ENCODE measurements at regions not wholly inside any gene's neighbourhood (a gene's known extent, or its start where the extent isn't known, plus 50 kb on each side); places are given as distances from the start of the nearest gene placed in this dataset.

DNA sequence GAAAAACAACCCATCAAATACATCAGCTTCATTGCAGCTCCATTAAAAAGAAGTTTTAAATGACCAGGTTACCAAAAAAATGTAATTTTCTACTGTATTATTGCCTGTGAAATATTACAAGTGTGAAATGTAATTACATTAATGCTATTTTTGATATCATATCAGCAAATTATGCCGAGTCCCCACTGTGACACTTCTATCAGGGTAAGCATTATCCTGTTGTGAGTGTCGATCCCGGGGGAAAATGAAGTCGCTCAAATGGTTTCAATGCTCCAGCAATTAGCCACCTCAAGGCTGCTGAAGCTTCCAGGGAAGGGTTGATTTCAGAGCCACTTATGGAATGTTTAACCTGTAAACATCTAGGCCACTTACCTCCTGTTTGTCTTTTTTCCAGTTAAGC is 70.4 kb downstream of the RCN1 start:
- H3K27ac Mint-ChIP-seq = no peak overlapping the region
- intact Hi-C loops (cut with micrococcal nuclease) = no loop called here
- H3K9me3 Mint-ChIP-seq = no peaks in the 10 kb centered on the region
- peaks cover 5% of the 10 kb centered on the region for H3K27me3 Mint-ChIP-seq (ENCODE audit: low read depth)
- no peak overlapping the region for H3K4me3 Mint-ChIP-seq
- no peak for DNase-seq
- no peaks in the 10 kb centered on the region for H3K36me3 Mint-ChIP-seq (ENCODE audit: low read depth)
- no peaks in the 10 kb centered on the region for H3K4me1 Mint-ChIP-seq (ENCODE audit: low read depth)
- CTCF ChIA-PET = interaction anchor here (0.6 to 1.3 kb wide), 2 partner anchors 11 to 110 kb away, joined by 3 read pairs; no protein-coding TSS in a partner anchor

DNA sequence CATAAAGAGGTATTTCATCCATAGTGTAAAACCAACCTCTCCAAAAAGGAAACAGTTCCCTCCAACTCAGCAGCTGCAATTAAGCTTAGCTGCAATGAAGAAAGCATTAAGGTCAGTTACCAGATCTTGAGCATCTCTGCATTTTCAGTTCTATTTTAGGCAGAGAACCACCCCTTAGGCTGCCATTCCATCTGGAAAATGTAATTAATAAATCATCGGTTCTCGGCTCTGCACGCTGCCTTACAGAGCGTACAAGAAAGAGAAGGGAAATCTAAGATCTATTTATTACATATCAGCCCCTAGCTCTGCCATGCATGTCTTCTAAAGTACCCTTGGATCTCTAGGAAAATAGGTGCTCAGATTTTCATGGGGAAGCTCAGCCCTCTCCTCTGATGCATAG is 71.5 kb downstream of the RCN1 start:
- intact Hi-C loops (cut with micrococcal nuclease) = no loop called here

DNA sequence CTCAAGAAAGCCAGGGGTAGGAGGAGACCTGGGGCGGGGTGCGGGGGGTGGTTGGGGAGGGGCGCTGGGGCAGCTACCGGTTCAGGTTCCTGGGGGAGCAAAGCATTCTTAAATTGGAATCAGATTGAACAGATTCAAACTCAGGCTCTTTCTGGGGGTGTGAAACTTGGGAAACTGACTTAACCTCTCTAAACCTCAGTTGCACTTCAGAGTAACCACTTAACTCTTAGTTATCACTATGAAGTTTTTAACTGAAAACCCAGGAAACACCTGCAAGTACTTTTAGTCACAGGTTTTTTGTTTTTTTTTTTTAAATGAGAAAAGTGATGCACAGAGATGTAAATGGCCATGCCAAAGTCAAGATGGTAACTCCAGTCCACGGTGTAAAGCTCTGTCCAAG is 72.0 kb downstream of the RCN1 start:
- intact Hi-C loops (cut with micrococcal nuclease) = no loop called here
- H3K9me3 Mint-ChIP-seq = no peaks in the 10 kb centered on the region

More for the DNA sequence above, 71.5 kb downstream of the RCN1 start:
- no peaks in the 10 kb centered on the region for H3K36me3 Mint-ChIP-seq (ENCODE audit: low read depth)
- H3K27me3 Mint-ChIP-seq (ENCODE audit: low read depth) = peaks cover 5% of the 10 kb centered on the region
- H3K9me3 Mint-ChIP-seq = no peaks in the 10 kb centered on the region
- no peak for DNase-seq
- H3K27ac Mint-ChIP-seq = no peak overlapping the region
- no peaks in the 10 kb centered on the region for H3K4me1 Mint-ChIP-seq (ENCODE audit: low read depth)
- CTCF ChIA-PET = interaction anchor here (1.4 to 1.5 kb wide), 2 partner anchors 13 to 109 kb away, joined by 3 to 4 read pairs; no protein-coding TSS in a partner anchor
- no peak overlapping the region for H3K4me3 Mint-ChIP-seq

DNA sequence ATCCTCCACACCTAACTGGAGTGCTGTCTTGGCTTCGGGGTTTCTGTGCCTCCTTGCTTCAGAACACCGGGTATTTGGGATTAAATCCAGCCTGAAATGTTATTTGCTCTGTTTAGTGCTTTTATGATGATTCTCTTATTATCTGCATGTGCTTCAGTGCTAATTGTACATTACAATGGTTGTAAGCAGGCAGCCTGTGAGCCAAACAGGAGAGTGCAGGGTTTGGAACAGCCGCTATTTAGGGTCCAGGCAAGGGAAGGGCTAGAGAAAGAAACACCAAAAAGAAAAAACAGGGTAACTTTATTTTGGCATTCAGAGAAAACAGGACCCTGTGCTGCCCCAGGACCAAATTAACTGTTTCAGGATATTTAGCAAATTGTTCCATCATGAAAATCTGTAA is 72.7 kb downstream of the RCN1 start:
- no peak overlapping the region for H3K4me3 Mint-ChIP-seq
- H3K4me1 Mint-ChIP-seq (ENCODE audit: low read depth) = peaks cover 2% of the 10 kb centered on the region
- no peak for DNase-seq
- no peak overlapping the region for H3K27ac Mint-ChIP-seq
- no peaks in the 10 kb centered on the region for H3K36me3 Mint-ChIP-seq (ENCODE audit: low read depth)
- H3K27me3 Mint-ChIP-seq (ENCODE audit: low read depth) = peaks cover 5% of the 10 kb centered on the region
- no peaks in the 10 kb centered on the region for H3K9me3 Mint-ChIP-seq
- intact Hi-C loops (cut with micrococcal nuclease) = no loop called here
- CTCF ChIA-PET = interaction anchor here (0.9 kb wide), 1 partner anchor 12 kb away, joined by 3 read pairs; no protein-coding TSS in a partner anchor

More for the DNA sequence above, 72.0 kb downstream of the RCN1 start:
- DNase-seq = no peak
- Mint-ChIP-seq H3K36me3 (ENCODE audit: low read depth) (no peaks in the 10 kb centered on the region), H3K27me3 (ENCODE audit: low read depth) (peaks cover 5% of the 10 kb centered on the region), H3K4me1 (ENCODE audit: low read depth) (no peaks in the 10 kb centered on the region), H3K4me3 (no peak overlapping the region), H3K27ac (no peak overlapping the region)
- CTCF ChIA-PET = interaction anchor here (1.4 to 1.5 kb wide), 2 partner anchors 13 to 110 kb away, joined by 3 to 4 read pairs; no protein-coding TSS in a partner anchor

DNA sequence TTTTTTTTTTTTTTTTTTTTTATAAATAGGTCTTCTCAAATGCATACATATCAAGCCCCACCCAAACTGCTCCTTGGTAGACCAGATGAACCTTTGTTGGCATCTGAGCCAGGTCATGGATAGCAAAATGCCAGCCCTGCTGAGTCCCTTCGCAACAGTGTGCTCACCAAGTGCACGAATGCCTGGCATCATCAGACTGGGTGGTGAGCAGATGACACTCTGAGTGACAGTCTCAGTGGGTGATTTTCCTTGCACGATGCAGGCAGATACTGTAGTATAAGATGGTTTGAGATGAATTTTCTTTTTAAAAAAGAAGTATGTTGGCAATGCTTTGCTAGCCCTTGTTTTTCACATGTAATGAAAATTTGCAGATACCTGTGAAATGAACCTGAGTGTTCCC is 74.0 kb downstream of the RCN1 start:
- intact Hi-C loops (cut with micrococcal nuclease) = no loop called here

DNA sequence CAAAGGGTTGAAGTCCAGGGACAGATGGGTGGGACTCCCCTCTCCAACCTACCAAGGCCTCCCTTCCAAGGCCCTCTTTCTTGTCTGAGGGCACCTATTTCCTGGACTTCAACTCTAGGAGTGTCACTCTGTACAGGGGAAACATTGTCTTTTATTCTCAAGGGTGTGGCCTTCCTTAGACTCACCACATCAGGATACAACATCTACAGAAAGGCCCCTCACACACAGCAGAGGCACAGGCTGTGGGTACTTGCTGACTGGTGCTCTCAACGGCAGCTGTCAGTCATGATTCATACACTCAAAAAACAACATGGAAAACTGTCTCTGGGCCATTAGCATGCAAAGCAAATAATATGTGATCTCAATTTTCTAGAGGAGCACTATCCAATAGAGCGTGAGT is 78.0 kb downstream of the RCN1 start:
- peaks cover 23% of the 10 kb centered on the region for H3K4me1 Mint-ChIP-seq (ENCODE audit: low read depth)
- H3K27ac Mint-ChIP-seq = no peak overlapping the region
- CTCF ChIA-PET = interaction anchor here (0.7 kb wide), 1 partner anchor 272 kb away, joined by 3 read pairs; no protein-coding TSS in a partner anchor
- no peak overlapping the region for H3K4me3 Mint-ChIP-seq
- intact Hi-C loops (cut with micrococcal nuclease) = no loop called here
- no peak for DNase-seq
- no peaks in the 10 kb centered on the region for H3K27me3 Mint-ChIP-seq (ENCODE audit: low read depth)
- no peaks in the 10 kb centered on the region for H3K36me3 Mint-ChIP-seq (ENCODE audit: low read depth)
- H3K9me3 Mint-ChIP-seq = no peaks in the 10 kb centered on the region

More for the DNA sequence above, 74.0 kb downstream of the RCN1 start:
- Mint-ChIP-seq H3K4me1 (ENCODE audit: low read depth) (peaks cover 12% of the 10 kb centered on the region), H3K36me3 (ENCODE audit: low read depth) (no peaks in the 10 kb centered on the region), H3K27ac (no peak overlapping the region), H3K4me3 (no peak overlapping the region), H3K9me3 (no peaks in the 10 kb centered on the region), H3K27me3 (ENCODE audit: low read depth) (peaks cover 3% of the 10 kb centered on the region)
- no peak for DNase-seq
- CTCF ChIA-PET = interaction anchor here (0.7 to 3.3 kb wide), 2 partner anchors 11 kb away, joined by 3 to 18 read pairs; no protein-coding TSS in a partner anchor

DNA sequence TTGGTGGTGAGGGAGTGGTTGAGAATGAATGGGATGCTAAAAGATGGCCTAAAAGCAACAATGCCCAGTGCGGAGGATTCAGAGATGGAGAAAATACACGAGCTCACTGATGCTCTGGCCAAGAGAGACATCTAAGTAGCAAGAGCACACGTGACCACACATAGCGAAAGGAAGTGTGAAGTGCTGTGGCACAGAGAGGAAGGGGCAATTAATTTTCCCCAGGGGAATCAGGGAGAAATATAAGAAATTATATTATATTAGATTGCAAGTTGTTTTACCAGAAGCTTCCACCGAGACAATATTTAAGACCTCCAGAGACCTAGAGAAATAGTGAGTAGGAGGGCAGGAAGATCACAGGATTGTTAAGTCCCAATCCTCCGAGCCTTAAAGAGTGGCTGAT is 80.6 kb downstream of the RCN1 start:
- intact Hi-C loops (cut with micrococcal nuclease) = loop anchor here (10.0 kb wide), 1 partner anchor 297 kb away; no protein-coding TSS in a partner anchor
- CTCF ChIA-PET = interaction anchor here (0.8 to 1.5 kb wide), 2 partner anchors 11 to 117 kb away, joined by 3 read pairs; no protein-coding TSS in a partner anchor
- H3K4me1 Mint-ChIP-seq (ENCODE audit: low read depth) = peaks cover 23% of the 10 kb centered on the region

DNA sequence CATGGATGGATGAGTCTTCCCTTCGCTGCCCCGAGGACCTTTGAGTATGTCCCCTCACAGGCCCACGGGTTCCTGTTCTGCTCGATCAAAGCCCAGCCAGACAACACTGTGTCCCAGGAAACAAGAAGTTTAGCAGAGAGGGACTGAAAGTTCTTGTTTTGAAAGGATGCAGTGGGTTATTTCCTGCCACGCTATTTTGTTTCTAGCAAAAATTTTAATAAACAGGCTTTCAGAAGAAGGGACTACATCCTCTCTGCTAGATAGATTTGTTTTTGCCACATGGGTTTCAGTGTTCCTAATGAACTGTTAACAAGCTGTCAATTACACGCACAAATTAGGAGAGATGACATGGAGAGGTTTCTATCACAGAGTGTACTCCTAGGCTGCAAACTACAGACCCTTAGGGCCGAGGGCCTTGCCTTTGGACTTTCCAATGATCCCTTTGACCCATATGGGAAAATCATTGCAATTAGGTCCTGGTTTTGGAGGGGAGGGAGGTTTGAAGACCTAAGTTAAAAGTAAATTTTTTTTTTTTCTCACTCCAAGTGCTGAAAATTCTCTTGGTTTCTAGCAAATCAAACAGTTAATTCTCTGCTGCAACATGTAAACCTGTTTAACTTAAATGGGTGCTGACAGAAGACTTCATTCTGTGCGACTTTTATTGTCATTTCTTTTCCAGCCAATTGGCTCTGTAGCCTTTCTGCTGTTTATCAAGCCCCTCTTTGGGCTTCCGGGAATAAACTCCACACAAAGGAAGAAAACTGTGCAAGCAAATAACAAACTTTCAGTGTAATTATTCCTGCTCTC is 81.4 kb downstream of the RCN1 start:
- no peaks in the 10 kb centered on the region for H3K36me3 Mint-ChIP-seq (ENCODE audit: low read depth)
- CTCF ChIA-PET = interaction anchor here (0.8 to 2.2 kb wide), 3 partner anchors 11 to 214 kb away, joined by 3 to 9 read pairs (median 4); no protein-coding TSS in a partner anchor
- H3K4me1 Mint-ChIP-seq (ENCODE audit: low read depth) = peaks cover 23% of the 10 kb centered on the region
- H3K4me3 Mint-ChIP-seq = no peak overlapping the region
- no peak overlapping the region for H3K27ac Mint-ChIP-seq
- no peaks in the 10 kb centered on the region for H3K27me3 Mint-ChIP-seq (ENCODE audit: low read depth)
- no peaks in the 10 kb centered on the region for H3K9me3 Mint-ChIP-seq
- intact Hi-C loops (cut with micrococcal nuclease) = loop anchor here (10.0 kb wide), 1 partner anchor 297 kb away; no protein-coding TSS in a partner anchor
- DNase-seq = no peak

More for the DNA sequence above, 80.6 kb downstream of the RCN1 start:
- no peaks in the 10 kb centered on the region for H3K9me3 Mint-ChIP-seq
- no peak overlapping the region for H3K4me3 Mint-ChIP-seq
- H3K27me3 Mint-ChIP-seq (ENCODE audit: low read depth) = no peaks in the 10 kb centered on the region
- no peak overlapping the region for H3K27ac Mint-ChIP-seq
- no peak for DNase-seq
- H3K36me3 Mint-ChIP-seq (ENCODE audit: low read depth) = no peaks in the 10 kb centered on the region

DNA sequence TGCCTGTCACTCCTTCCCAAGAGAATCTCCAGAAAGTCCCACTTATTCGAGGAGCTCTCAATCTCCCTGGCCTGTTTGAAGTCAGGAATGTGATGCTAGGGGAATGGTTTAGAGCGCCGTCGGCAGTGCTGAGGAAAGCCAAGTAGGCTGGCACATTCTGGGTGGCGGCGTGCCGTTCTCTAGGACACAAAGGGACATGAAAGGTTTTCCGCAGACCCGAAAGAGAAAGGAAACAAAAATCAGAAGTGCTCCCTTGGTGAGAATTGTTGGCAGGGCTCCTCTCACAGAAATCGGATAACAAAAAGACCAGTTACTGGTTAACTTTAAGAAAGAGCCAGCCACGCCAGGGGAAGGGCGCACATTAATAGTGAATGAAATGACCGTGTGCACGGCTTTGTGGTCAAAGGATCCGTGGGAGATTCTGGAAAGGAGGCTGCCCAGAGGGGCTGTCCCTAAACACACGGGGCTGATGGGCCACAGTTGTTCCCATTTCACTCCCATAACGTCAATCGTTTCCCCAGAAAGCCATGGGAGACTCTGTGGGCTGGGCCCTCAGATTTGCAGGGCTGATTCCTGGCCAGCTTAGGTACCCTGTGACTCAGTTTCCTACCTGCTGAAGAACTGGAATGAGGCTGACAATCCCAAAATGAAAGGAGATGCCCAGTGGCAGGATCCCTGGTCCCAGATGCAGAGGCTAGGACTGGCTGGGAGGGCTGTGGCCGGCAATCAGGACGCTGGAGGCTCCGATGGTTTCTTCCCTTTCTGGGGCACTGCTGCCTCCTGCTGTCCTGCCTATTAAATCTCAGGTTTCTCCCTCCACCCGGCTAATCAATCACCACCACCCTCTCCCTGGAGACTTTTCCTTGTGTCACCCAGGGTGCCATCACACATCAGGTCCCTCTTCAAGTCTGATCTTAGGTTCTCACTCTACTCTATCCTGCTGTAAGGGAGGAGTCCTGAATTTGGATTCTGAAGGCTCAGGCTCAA is 82.3 kb downstream of the RCN1 start:
- H3K27ac Mint-ChIP-seq = no peak overlapping the region
- intact Hi-C loops (cut with micrococcal nuclease) = loop anchor here (10.0 kb wide), 1 partner anchor 298 kb away; no protein-coding TSS in a partner anchor
- DNase-seq = peak; percentile 51
- H3K9me3 Mint-ChIP-seq = no peaks in the 10 kb centered on the region
- H3K4me1 Mint-ChIP-seq (ENCODE audit: low read depth) = peaks cover 23% of the 10 kb centered on the region
- H3K4me3 Mint-ChIP-seq = no peak overlapping the region
- no peaks in the 10 kb centered on the region for H3K36me3 Mint-ChIP-seq (ENCODE audit: low read depth)
- CTCF ChIA-PET = interaction anchor here (0.7 to 2.2 kb wide), 5 partner anchors 12 to 285 kb away, joined by 3 to 9 read pairs (median 3); no protein-coding TSS in a partner anchor
- H3K27me3 Mint-ChIP-seq (ENCODE audit: low read depth) = no peaks in the 10 kb centered on the region

DNA sequence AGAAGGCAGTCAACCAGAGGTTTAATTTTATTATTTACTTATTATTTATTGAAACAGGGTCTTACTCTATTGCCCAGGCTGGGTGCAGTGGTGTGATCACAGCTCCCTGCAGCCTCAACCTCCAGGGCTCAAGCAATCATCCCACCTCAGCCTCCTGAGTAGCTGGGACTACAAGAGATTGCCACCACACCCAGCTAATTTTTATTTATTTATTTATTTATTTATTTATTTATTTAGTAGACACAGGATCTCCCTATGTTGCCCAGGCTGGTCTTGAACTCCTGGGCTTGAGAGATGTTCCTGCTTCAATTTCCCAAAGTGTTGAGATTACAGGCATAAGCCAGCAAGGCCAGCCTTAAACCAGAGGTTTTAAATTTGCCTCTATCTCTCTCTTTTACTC is 83.1 kb downstream of the RCN1 start:
- CTCF ChIA-PET = interaction anchor here (0.6 to 2.2 kb wide), 3 partner anchors 122 to 938 kb away, joined by 3 to 9 read pairs (median 3); no protein-coding TSS in a partner anchor
- Mint-ChIP-seq H3K27ac (no peak overlapping the region), H3K4me1 (ENCODE audit: low read depth) (peaks cover 17% of the 10 kb centered on the region), H3K36me3 (ENCODE audit: low read depth) (no peaks in the 10 kb centered on the region), H3K4me3 (no peak overlapping the region), H3K9me3 (no peaks in the 10 kb centered on the region), H3K27me3 (ENCODE audit: low read depth) (no peaks in the 10 kb centered on the region)
- no peak for DNase-seq
- intact Hi-C loops (cut with micrococcal nuclease) = loop anchor here (10.0 kb wide), 1 partner anchor 299 kb away; no protein-coding TSS in a partner anchor

DNA sequence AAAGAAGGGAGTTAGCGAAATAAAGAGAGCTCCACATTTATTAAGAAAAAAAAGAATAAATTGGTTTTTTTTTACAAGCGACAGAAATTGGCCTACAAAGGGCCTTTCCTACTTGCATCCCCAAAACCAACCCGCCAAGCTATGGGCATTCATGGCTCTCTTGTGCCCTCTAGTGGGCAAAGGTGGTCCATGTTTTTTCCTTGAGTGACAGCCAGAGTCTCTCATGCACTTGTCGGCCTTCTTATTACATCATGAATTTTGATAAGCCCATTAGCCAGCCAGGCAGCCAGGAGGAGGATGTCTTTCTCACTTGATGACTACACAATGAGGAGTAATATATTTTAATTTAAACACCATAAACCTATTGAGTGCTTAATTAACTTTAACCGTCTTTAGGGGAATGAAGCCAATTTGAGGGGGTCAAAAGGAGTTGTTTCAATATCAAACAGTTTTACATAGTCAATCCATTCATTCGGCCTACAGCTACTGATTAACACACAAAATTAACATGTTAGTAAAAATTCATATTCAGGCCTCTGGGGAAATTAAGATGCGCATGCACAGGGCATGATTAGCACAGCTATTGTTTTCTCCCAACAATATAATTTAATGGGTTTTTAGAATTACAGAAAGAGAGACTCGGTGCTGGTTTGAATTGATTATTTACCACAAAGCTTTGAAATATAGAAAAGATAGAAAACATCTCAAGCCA is 85.5 kb downstream of the RCN1 start:
- Mint-ChIP-seq H3K27me3 (ENCODE audit: low read depth) (no peaks in the 10 kb centered on the region), H3K27ac (no peak overlapping the region), H3K4me3 (no peak overlapping the region), H3K9me3 (no peaks in the 10 kb centered on the region), H3K36me3 (ENCODE audit: low read depth) (no peaks in the 10 kb centered on the region), H3K4me1 (ENCODE audit: low read depth) (peaks cover 6% of the 10 kb centered on the region)
- intact Hi-C loops (cut with micrococcal nuclease) = loop anchor here (1.0 to 10.0 kb wide), 7 partner anchors 121 to 1069 kb away; no protein-coding TSS in a partner anchor
- DNase-seq = peak; percentile 91
- CTCF ChIA-PET = interaction anchor here (0.5 to 5.2 kb wide), 41 partner anchors 10 to 1067 kb away, joined by 3 to 111 read pairs (median 4); no protein-coding TSS in a partner anchor
